ENCODE measurements at regions not wholly inside any gene's neighbourhood (a gene's known extent, or its start where the extent isn't known, plus 50 kb on each side); places are given as distances from the start of the nearest gene placed in this dataset.

- H4K20me1 ChIP-seq (ENCODE audit: insufficient read depth, low read length, poor library complexity, severe bottlenecking) = no peaks in the 10 kb centered on the region
- no peak overlapping the region for H3K4me2 ChIP-seq (ENCODE audit: low read depth, low read length, poor library complexity, severe bottlenecking)
- H3K4me1 ChIP-seq (ENCODE audit: insufficient read depth, low read length, poor library complexity, severe bottlenecking) = no peaks in the 10 kb centered on the region
- H3F3A ChIP-seq (ENCODE audit: low read depth) = no peaks in the 10 kb centered on the region
- no peaks in the 10 kb centered on the region for H3K9me2 ChIP-seq (replicated peaks; ENCODE audit: low read depth, low read length)
- no peaks in the 10 kb centered on the region for H3K36me3 ChIP-seq (ENCODE audit: insufficient read depth, low read length)
- H3K9me3 ChIP-seq (ENCODE audit: insufficient read depth, low read depth, low read length) = no peaks in the 10 kb centered on the region
- H2AFZ ChIP-seq (ENCODE audit: low read length) = no peak overlapping the region
- TF ChIP-seq EZH2phosphoT487 (IDR thresholded peaks at IDR 0.05; ENCODE audit: borderline replicate concordance) = no peak
- TF ChIP-seq, protein P1, sequence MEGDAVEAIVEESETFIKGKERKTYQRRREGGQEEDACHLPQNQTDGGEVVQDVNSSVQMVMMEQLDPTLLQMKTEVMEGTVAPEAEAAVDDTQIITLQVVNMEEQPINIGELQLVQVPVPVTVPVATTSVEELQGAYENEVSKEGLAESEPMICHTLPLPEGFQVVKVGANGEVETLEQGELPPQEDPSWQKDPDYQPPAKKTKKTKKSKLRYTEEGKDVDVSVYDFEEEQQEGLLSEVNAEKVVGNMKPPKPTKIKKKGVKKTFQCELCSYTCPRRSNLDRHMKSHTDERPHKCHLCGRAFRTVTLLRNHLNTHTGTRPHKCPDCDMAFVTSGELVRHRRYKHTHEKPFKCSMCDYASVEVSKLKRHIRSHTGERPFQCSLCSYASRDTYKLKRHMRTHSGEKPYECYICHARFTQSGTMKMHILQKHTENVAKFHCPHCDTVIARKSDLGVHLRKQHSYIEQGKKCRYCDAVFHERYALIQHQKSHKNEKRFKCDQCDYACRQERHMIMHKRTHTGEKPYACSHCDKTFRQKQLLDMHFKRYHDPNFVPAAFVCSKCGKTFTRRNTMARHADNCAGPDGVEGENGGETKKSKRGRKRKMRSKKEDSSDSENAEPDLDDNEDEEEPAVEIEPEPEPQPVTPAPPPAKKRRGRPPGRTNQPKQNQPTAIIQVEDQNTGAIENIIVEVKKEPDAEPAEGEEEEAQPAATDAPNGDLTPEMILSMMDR (conservative IDR thresholded peaks at IDR 0.05; ENCODE audit: low read length) = no peak
- H3K27me3 ChIP-seq (ENCODE audit: insufficient read depth, low read length, poor library complexity, severe bottlenecking) = no peaks in the 10 kb centered on the region
- no peak overlapping the region for H3K4me3 ChIP-seq (ENCODE audit: low read length, poor library complexity, severe bottlenecking)
- H3K79me2 ChIP-seq (ENCODE audit: insufficient read depth, low read length) = no peaks in the 10 kb centered on the region
- H3K9ac ChIP-seq (ENCODE audit: low read depth, low read length, poor library complexity, severe bottlenecking) = no peak overlapping the region
Observed at GRCh38 chr4:35926788-35927187, 317.5 kb downstream of the ARAP2 start.

DNA sequence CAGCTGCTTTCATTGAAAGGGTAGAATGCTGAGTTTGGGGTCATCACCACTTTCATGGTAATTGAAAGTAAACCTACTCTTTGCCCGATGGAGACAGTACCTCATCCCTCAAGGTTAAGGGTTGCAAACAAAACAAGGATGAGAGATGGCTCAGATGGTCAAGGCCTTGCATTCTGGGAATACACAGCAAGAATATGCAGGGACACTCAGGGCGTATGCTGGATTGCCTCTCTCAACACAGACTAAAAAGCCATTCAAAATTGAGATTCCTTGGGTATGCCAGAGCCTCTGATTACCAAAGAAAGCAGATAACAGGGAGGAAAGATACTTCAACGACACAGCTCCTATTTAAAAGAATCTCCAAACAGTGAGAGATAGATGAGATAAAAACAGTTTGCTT lies 310.4 kb downstream of the ARAP2 start:
- no peaks in the 10 kb centered on the region for H3K27me3 ChIP-seq (ENCODE audit: insufficient read depth, low read length, poor library complexity, severe bottlenecking)
- no peaks in the 10 kb centered on the region for H3K9me2 ChIP-seq (replicated peaks; ENCODE audit: low read depth, low read length)
- H3K4me3 ChIP-seq (ENCODE audit: low read length, poor library complexity, severe bottlenecking) = no peak overlapping the region
- no peaks in the 10 kb centered on the region for H3K4me1 ChIP-seq (ENCODE audit: insufficient read depth, low read length, poor library complexity, severe bottlenecking)
- TF ChIP-seq, protein P1 (conservative IDR thresholded peaks at IDR 0.05; ENCODE audit: low read length) = no peak
- no peak for TF ChIP-seq EZH2phosphoT487 (IDR thresholded peaks at IDR 0.05; ENCODE audit: borderline replicate concordance)
- H3K9me3 ChIP-seq (ENCODE audit: insufficient read depth, low read depth, low read length) = no peaks in the 10 kb centered on the region
- 0 out of 2 replicates have a peak overlapping the region, but pooled peaks have one; percentile 3 for H2AFZ ChIP-seq (ENCODE audit: low read length)
- H3K79me2 ChIP-seq (ENCODE audit: insufficient read depth, low read length) = no peaks in the 10 kb centered on the region
- H3F3A ChIP-seq (ENCODE audit: low read depth) = no peaks in the 10 kb centered on the region
- no peaks in the 10 kb centered on the region for H4K20me1 ChIP-seq (ENCODE audit: insufficient read depth, low read length, poor library complexity, severe bottlenecking)
- no peak overlapping the region for H3K9ac ChIP-seq (ENCODE audit: low read depth, low read length, poor library complexity, severe bottlenecking)
- no peak overlapping the region for H3K4me2 ChIP-seq (ENCODE audit: low read depth, low read length, poor library complexity, severe bottlenecking)
- no peaks in the 10 kb centered on the region for H3K36me3 ChIP-seq (ENCODE audit: insufficient read depth, low read length)

DNA sequence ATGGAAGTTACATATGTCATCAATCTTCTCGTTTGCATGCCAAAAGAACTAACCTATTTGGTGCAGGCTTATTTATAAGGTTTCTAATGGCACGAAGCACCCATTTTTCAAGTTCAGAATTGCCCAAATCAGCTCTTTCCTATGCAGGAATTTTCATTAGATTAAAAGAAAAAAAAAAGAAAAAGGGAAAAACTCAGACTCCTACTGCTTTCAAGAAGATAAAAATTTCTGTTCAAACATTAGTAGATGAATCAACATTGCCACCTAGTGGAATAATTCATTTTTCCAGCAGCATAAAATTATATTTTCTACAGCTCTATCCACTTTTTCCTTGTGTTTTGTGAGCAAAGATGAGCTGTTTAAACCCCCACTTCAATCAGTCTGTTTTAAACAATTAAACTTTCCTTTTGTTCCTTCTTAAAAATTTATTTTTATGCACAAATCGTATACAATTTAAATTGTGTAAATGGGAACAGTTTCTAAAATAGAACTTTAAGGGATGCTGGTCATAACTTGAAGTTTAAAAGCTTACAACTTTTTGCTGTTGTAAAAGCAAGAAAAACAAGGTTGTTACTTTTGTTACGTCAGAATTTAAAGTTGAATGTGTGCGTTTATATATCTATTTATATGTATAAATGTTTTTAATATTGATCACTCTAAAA lies 309.9 kb downstream of the ARAP2 start:
- Histone ChIP-seq H3F3A (ENCODE audit: low read depth) (no peaks in the 10 kb centered on the region), H3K9me3 (ENCODE audit: insufficient read depth, low read depth, low read length) (no peaks in the 10 kb centered on the region), H3K4me2 (ENCODE audit: low read depth, low read length, poor library complexity, severe bottlenecking) (no peak overlapping the region), H3K4me1 (ENCODE audit: insufficient read depth, low read length, poor library complexity, severe bottlenecking) (no peaks in the 10 kb centered on the region), H3K9ac (ENCODE audit: low read depth, low read length, poor library complexity, severe bottlenecking) (no peak overlapping the region), H2AFZ (ENCODE audit: low read length) (0 out of 2 replicates have a peak overlapping the region, but pooled peaks have one; percentile 3), H3K9me2 (replicated peaks; ENCODE audit: low read depth, low read length) (no peaks in the 10 kb centered on the region), H3K36me3 (ENCODE audit: insufficient read depth, low read length) (no peaks in the 10 kb centered on the region), H3K4me3 (ENCODE audit: low read length, poor library complexity, severe bottlenecking) (no peak overlapping the region), H3K79me2 (ENCODE audit: insufficient read depth, low read length) (no peaks in the 10 kb centered on the region), H4K20me1 (ENCODE audit: insufficient read depth, low read length, poor library complexity, severe bottlenecking) (no peaks in the 10 kb centered on the region), H3K27me3 (ENCODE audit: insufficient read depth, low read length, poor library complexity, severe bottlenecking) (no peaks in the 10 kb centered on the region)
- no peak for TF ChIP-seq EZH2phosphoT487 (IDR thresholded peaks at IDR 0.05; ENCODE audit: borderline replicate concordance)
- TF ChIP-seq, protein P1 (conservative IDR thresholded peaks at IDR 0.05; ENCODE audit: low read length) = peak; percentile 78

All from Loucy (cell line).